Duodenal mucosa (tissue), 2 donors: ENCODE measurements at regions not wholly inside any gene's neighbourhood (a gene's known extent, or its start where the extent isn't known, plus 50 kb on each side); places are given as distances from the start of the nearest gene placed in this dataset.
"Not testable (repeated sequence)": the region's sequence is repeated elsewhere in the genome, so short reads cannot be mapped to it uniquely, and the experiment has no call there.

ENCODE experiments used
- H3K27ac ChIP-seq: one replicate; pipeline ENCODE4 v1.7.0; 2013; ENCODE audit warnings: low read depth, low read length
- H3K27me3 ChIP-seq, 2 donors: one replicate each; pipeline ENCODE4 v1.7.0; 2013; ENCODE audit warnings: low read length in 2 of 2, control low read depth in 1 of 2; ENCODE audit not compliant: insufficient read depth in 2 of 2, control insufficient read depth in 1 of 2
- H3K36me3 ChIP-seq, 2 donors: one replicate each; pipeline ENCODE4 v1.7.0; 2013; ENCODE audit warnings: low read length in 2 of 2, control low read depth in 1 of 2; ENCODE audit not compliant: insufficient read depth in 2 of 2, control insufficient read depth in 1 of 2
- H3K4me1 ChIP-seq, 2 donors: one replicate each; pipeline ENCODE4 v1.7.0; 2013; ENCODE audit warnings: low read length in 2 of 2, control low read depth in 1 of 2; ENCODE audit not compliant: insufficient read depth in 2 of 2, control insufficient read depth in 1 of 2
- H3K4me3 ChIP-seq, 2 donors: one replicate each; pipeline ENCODE4 v1.7.0; 2013; ENCODE audit warnings: low read length in 2 of 2, low read depth in 1 of 2
- H3K9ac ChIP-seq, 2 donors: one replicate each; pipeline ENCODE4 v1.7.0; 2013; ENCODE audit warnings: low read length in 2 of 2, low read depth in 1 of 2
- H3K9me3 ChIP-seq, 2 donors: one replicate each; pipeline ENCODE4 v1.7.0; 2013; ENCODE audit warnings: low read length in 2 of 2, control low read depth in 1 of 2; ENCODE audit not compliant: control insufficient read depth in 1 of 2

DNA sequence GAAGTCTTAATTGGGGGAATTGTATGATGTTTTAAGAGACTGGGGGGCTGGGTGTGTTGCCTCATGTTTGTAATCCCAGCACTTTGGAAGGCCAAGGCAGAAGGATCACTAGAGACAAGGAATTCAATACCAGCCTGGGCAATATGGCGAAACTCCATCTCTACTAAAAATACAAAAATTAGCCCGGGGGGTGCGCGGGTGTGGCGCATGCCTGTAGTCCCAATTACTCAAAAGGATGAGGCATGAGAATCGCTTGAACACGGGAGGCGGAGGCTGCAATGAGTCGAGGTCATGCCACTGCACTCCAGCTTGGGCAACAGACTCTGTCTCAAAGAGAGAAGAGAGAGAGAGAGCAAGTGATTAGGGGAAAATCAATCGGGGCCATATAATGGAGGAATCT is 600.5 kb downstream of the SLC16A7 start:
- Histone ChIP-seq H3K4me1 (no peaks in the 10 kb centered on the region), H3K27me3 (no peaks in the 10 kb centered on the region), H3K27ac (no peak overlapping the region), H3K36me3 (no peaks in the 10 kb centered on the region), H3K4me3 (no peak overlapping the region), H3K9ac (no peak overlapping the region), H3K9me3 (no peaks in the 10 kb centered on the region)

DNA sequence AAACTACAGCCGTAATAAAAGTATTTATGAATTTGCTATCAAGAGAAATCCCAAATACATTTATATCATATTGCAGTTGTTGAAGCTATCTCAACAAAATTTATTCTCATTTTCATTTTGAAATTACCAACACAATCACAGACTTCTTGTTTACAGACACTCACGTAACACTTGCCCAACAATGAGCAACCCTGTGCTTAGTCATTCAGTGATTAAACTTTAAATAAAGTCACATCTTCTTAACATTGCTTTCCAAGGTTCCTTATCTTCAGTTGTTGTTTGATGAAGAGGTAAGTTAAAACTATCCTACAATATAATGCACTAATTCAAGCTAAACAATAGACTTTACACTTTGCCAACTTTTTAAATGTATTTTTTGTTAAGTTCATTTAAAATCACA is 601.8 kb downstream of the SLC16A7 start:
- Histone ChIP-seq H3K9me3 (no peaks in the 10 kb centered on the region), H3K27ac (no peak overlapping the region), H3K27me3 (no peaks in the 10 kb centered on the region), H3K36me3 (no peaks in the 10 kb centered on the region), H3K4me1 (no peaks in the 10 kb centered on the region), H3K4me3 (no peak overlapping the region), H3K9ac (no peak overlapping the region)

DNA sequence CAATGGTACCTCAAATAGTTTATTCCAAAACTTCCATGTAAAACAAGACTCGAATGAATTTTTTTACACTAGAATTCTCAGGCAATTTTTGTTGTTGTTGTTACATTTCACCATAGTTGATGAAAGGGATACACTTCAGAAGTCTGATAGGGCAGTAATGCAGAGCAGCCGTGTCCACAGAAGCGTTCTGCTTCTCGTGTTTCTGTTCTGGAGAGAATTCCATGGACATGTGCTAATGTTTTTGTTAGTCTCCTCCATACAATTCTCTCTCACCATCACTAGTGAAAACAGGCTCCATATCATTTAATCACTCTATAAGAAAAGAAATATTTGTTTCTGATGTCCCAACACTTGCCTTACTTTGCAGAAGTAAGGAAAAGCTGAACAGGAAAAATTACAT is 606.1 kb downstream of the SLC16A7 start:
- Histone ChIP-seq H3K36me3 (no peaks in the 10 kb centered on the region), H3K4me3 (no peak overlapping the region), H3K4me1 (no peaks in the 10 kb centered on the region), H3K27ac (no peak overlapping the region), H3K9ac (no peak overlapping the region), H3K27me3 (no peaks in the 10 kb centered on the region), H3K9me3 (no peaks in the 10 kb centered on the region)

DNA sequence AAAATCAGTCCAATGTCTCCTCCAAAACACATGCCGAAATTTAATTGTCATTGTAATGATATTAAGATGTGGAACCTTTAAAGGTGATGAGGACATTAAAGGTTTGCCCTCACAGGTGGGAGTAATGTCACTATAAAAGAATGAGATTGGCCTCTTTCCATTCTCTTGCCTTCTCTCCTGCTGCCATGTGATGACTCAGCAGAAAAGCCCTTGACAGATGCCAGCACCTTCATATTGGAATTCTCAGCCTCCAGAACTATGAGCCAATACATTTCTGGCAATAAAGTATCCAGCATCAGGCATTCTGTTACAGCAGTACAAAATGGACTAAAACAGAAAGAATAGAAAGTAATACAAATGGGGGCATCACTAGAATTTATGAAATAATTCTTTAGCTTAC is 609.7 kb downstream of the SLC16A7 start:
- no peak overlapping the region for H3K27ac ChIP-seq
- H3K4me1 ChIP-seq: no peaks in the 10 kb centered on the region
- no peak overlapping the region for H3K9ac ChIP-seq
- no peaks in the 10 kb centered on the region for H3K27me3 ChIP-seq
- H3K9me3 ChIP-seq: no peaks in the 10 kb centered on the region
- no peak overlapping the region for H3K4me3 ChIP-seq
- H3K36me3 ChIP-seq: no peaks in the 10 kb centered on the region

DNA sequence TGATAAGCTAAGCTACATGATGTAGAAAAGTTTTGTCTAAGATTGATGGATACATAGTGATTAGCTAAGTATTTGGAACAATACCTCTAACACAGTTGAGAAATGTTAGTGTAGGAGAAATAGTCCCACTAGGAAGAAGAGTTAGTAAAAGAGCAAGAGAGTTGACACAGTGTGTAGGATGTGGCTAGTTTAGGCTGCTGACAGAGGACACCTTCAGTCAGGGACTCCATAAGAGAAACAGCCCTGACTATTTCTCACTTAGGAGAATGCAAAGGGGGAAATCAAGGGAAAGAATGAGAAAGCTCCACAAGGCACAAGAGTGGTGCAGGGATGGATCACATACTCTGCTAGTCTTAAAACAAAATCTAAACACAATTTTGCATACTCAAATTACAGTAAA is 613.7 kb downstream of the SLC16A7 start:
- Histone ChIP-seq H3K4me3 (no peak overlapping the region), H3K4me1 (no peaks in the 10 kb centered on the region)

DNA sequence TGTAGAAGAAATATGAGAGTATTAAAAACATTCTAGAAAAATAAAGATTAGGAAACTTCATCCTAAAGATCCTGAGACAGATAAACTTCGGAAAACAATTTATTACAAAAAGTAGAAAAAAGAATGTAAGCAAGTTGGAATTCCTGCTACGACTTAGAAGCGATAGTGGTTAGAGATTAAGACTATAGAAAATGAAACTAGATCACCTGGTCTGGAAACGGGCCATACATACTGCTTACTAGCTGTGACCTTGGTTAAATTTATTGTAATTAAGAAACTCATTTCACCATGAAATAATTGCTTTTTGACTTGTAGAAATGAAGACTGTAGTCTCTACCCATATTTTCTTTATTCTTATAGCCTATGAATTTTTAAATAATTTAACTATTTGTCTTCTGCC is 614.1 kb downstream of the SLC16A7 start:
- Histone ChIP-seq H3K9ac (no peak overlapping the region), H3K36me3 (no peaks in the 10 kb centered on the region), H3K4me1 (no peaks in the 10 kb centered on the region), H3K9me3 (peaks cover 0 to 5% of the 10 kb centered on the region in 2 donors), H3K27ac (no peak overlapping the region), H3K4me3 (no peak overlapping the region), H3K27me3 (no peaks in the 10 kb centered on the region)

More for the DNA sequence above, 613.7 kb downstream of the SLC16A7 start:
- Histone ChIP-seq H3K27me3 (no peaks in the 10 kb centered on the region), H3K9me3 (peaks cover 0 to 5% of the 10 kb centered on the region in 2 donors), H3K9ac (no peak overlapping the region), H3K36me3 (no peaks in the 10 kb centered on the region), H3K27ac (no peak overlapping the region)

DNA sequence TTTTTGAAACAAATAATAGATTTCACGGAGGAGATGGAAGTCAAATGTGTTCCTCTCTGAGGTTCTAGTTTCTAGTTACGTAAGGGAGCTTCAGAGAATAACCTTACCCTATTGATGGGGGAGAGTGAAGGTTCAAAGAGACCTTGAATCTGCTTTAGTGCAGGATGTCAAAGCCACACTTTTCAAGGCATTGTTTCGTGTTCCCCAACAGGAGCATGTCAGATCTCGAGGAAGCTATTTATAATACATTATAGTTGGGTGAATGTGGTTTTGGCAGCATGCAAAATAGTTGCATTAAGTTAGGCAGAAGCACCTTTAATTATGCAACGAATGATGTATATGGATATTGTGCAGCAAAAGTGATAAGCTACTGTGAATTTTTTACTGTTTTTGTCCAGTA is 614.9 kb downstream of the SLC16A7 start:
- H3K4me1 ChIP-seq: no peaks in the 10 kb centered on the region
- no peak overlapping the region for H3K4me3 ChIP-seq
- no peaks in the 10 kb centered on the region for H3K36me3 ChIP-seq
- peaks cover 0 to 5% of the 10 kb centered on the region in 2 donors for H3K9me3 ChIP-seq
- no peak overlapping the region for H3K9ac ChIP-seq
- H3K27me3 ChIP-seq: no peaks in the 10 kb centered on the region
- no peak overlapping the region for H3K27ac ChIP-seq

DNA sequence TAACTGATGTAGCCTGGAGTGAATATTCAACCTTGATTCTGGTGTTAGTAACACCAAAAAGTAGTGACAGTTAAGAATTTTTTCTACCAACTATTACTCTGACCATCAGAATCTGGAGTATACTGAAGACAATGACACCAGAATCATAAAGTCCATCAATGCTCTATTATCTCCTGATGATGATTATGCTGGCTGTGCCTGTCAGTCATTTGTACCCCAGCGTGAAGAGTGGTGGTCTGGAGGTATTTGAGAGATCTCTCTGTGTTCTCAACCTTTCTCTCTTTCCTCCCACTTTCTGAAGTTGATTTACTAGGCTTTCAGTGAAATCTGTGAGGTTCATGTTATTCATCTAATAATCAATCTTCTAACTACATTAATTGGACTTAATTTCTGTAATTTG is 615.4 kb downstream of the SLC16A7 start:
- no peak overlapping the region for H3K9ac ChIP-seq
- no peaks in the 10 kb centered on the region for H3K36me3 ChIP-seq
- H3K4me1 ChIP-seq: no peaks in the 10 kb centered on the region
- H3K9me3 ChIP-seq: peaks cover 0 to 5% of the 10 kb centered on the region in 2 donors
- no peak overlapping the region for H3K27ac ChIP-seq
- no peaks in the 10 kb centered on the region for H3K27me3 ChIP-seq
- no peak overlapping the region for H3K4me3 ChIP-seq

DNA sequence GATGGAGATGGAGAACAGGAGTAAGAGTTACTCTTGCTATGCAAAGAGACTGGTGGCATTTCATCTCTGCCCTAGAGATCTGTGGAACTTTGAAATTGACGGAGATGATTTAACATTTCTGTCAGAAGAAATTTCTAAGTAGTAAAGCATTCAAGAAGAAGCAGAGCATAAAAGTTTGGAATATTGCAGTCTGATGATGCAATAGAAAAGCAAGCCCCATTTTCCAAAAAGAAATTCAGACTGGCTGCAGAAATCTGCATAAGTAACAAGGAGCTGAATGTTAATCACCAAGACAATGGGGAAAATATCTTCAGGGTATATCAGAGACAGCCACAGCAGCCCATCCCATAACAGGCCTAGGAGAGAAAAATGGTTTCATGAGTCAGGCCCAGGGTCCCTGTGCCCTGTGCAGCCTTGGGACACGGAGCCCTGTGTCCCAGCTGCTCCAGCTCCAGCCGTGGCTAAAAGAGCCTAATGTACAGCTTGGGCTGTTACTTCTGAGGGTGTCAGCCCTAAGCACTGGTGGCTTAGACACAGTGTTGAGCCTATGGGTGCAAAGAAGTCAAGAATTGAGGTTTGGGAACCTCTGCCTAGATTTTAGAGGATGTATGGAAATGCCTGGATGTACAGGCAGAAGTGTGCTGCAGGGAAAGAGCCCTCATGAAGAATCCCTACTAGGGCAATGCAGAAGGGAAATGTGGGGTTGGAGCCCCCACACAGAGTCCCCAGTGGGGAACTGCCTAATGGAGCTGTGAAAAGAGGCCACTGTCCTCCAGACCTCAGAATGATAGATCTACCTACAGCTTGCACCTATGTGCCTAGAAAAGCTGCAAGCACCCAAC is 616.6 kb downstream of the SLC16A7 start:
- Histone ChIP-seq H3K4me3 (no peak overlapping the region), H3K4me1 (no peaks in the 10 kb centered on the region), H3K9ac (no peak overlapping the region), H3K36me3 (no peaks in the 10 kb centered on the region), H3K27me3 (no peaks in the 10 kb centered on the region), H3K27ac (no peak overlapping the region), H3K9me3 (peaks cover 0 to 5% of the 10 kb centered on the region in 2 donors)

DNA sequence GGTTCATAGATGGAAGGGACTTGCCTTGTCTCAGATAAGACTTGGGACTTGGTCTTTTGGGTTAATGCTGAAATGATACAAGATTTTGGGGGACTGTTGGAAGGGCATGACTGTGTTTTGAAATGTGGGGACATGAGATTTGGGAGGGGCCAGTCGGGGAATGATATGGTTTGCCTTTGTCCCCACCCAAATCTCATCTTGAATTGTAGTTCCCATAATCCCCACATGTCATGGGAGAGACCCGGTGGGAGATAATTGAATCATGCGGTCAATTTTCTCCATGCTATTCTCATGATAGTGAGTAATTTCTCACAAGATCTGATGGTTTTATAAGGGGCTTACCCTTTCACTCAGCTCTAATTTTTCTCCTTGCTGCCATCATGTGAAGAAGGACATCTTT is 617.4 kb downstream of the SLC16A7 start:
- H3K27me3 ChIP-seq, H3K4me1 ChIP-seq, H3K27ac ChIP-seq, H3K4me3 ChIP-seq, H3K36me3 ChIP-seq, H3K9ac ChIP-seq, H3K9me3 ChIP-seq: not testable (repeated sequence)
